GM23338 (cell line): ENCODE measurements at regions not wholly inside any gene's neighbourhood (a gene's known extent, or its start where the extent isn't known, plus 50 kb on each side); places are given as distances from the start of the nearest gene placed in this dataset.

Experiments used
- ATAC-seq: fragments of 200-7000 bp; cut with Tn5 transposase; 3 replicates; pipeline ENCODE4 v1.9.1; 2020
- DNase-seq: peaks from one replicate; pipeline ENCODE4 v3.0.0-alpha.2; 2015; ENCODE audit warnings: low spot score
- H2AFZ ChIP-seq: fragments of 200-600 bp; sonication (generic); 2 replicates; pipeline ENCODE4 v1.8.0; 2016; ENCODE audit warnings: antibody characterized with exemption, mild to moderate bottlenecking, moderate library complexity
- H3F3A ChIP-seq: fragments of 200-600 bp; sonication (generic); replicated peaks from 2 replicates; pipeline ENCODE4 v1.8.0; 2017; ENCODE audit warnings: antibody characterized with exemption, mixed run types, low read depth
- H3K27ac ChIP-seq: fragments of 200-600 bp; sonication (generic); 2 replicates; pipeline ENCODE4 v1.6.1; 2016; ENCODE audit warnings: low read depth
- H3K27me3 ChIP-seq: fragments of 200-600 bp; sonication (generic); 2 replicates; pipeline ENCODE4 v1.8.0; 2016; ENCODE audit warnings: mild to moderate bottlenecking, mixed run types, moderate library complexity; ENCODE audit not compliant: insufficient read depth
- H3K36me3 ChIP-seq: fragments of 200-600 bp; sonication (generic); 2 replicates; pipeline ENCODE4 v1.8.0; 2016; ENCODE audit warnings: mild to moderate bottlenecking; ENCODE audit not compliant: insufficient read depth
- H3K4me1 ChIP-seq: fragments of 200-600 bp; sonication (generic); 2 replicates; pipeline ENCODE4 v1.8.0; 2016; ENCODE audit warnings: mild to moderate bottlenecking, moderate library complexity; ENCODE audit not compliant: insufficient read depth
- H3K4me2 ChIP-seq: fragments of 200-600 bp; sonication (generic); 2 replicates; pipeline ENCODE4 v1.7.1; 2017; ENCODE audit warnings: mixed run types
- H3K4me3 ChIP-seq: fragments of 200-600 bp; sonication (generic); 2 replicates; pipeline ENCODE4 v1.6.1; 2016; ENCODE audit warnings: mixed run types
- H3K79me2 ChIP-seq: fragments of 200-600 bp; sonication (generic); replicated peaks from 2 replicates; pipeline ENCODE4 v1.8.0; 2017; ENCODE audit warnings: mild to moderate bottlenecking; ENCODE audit not compliant: insufficient read depth
- H3K9me2 ChIP-seq: fragments of 200-600 bp; sonication (generic); 2 replicates; pipeline ENCODE4 v1.8.0; 2017; ENCODE audit not compliant: insufficient read depth
- H4K20me1 ChIP-seq: fragments of 200-600 bp; sonication (generic); replicated peaks from 2 replicates; pipeline ENCODE4 v1.8.0; 2017; ENCODE audit warnings: mild to moderate bottlenecking; ENCODE audit not compliant: insufficient read depth
- H3K27ac Mint-ChIP-seq: 2 replicates; pipeline ENCODE4 v1.8.0; 2020; ENCODE audit warnings: inconsistent platforms, mild to moderate bottlenecking, moderate library complexity, mixed read lengths
- H3K27me3 Mint-ChIP-seq: 3 replicates; pipeline ENCODE4 v1.8.0; 2022; ENCODE audit warnings: low read depth, mild to moderate bottlenecking, moderate library complexity, mixed read lengths, inconsistent platforms; ENCODE audit not compliant: insufficient read depth, poor library complexity
- H3K36me3 Mint-ChIP-seq: 3 replicates; pipeline ENCODE4 v1.8.0; 2021; ENCODE audit warnings: low read depth, mild to moderate bottlenecking, inconsistent platforms, moderate library complexity, mixed read lengths
- H3K4me1 Mint-ChIP-seq: 3 replicates; pipeline ENCODE4 v1.8.0; 2020; ENCODE audit warnings: mild to moderate bottlenecking, inconsistent platforms, mixed read lengths
- H3K4me3 Mint-ChIP-seq: 3 replicates; pipeline ENCODE4 v1.8.0; 2021; ENCODE audit warnings: moderate library complexity, mild to moderate bottlenecking, inconsistent platforms, mixed read lengths
- H3K9me3 Mint-ChIP-seq: 3 replicates; pipeline ENCODE4 v1.8.0; 2020; ENCODE audit warnings: moderate library complexity, mild to moderate bottlenecking, inconsistent platforms, mixed read lengths
- CREB1 ChIP-seq: fragments of 250-450 bp; sonication (Bioruptor Pico); IDR thresholded peaks from 2 replicates; pipeline ENCODE4 v1.5.0; 2020; ENCODE audit warnings: low read depth, mild to moderate bottlenecking, moderate library complexity
- ETS1 ChIP-seq: IDR thresholded peaks from 2 replicates; pipeline ENCODE4 v1.6.1; 2016; ENCODE audit warnings: antibody characterized with exemption
- EZH2 ChIP-seq: fragments of 200-600 bp; sonication (generic); IDR thresholded peaks from one replicate; pipeline ENCODE4 v1.8.0; 2017; ENCODE audit warnings: antibody characterized with exemption, mild to moderate bottlenecking, low read depth; ENCODE audit not compliant: unreplicated experiment
- JUNB ChIP-seq: IDR thresholded peaks from one replicate; pipeline ENCODE4 v1.6.1; 2016; ENCODE audit warnings: antibody characterized with exemption; ENCODE audit not compliant: unreplicated experiment
- NANOG ChIP-seq: IDR thresholded peaks from 2 replicates; pipeline ENCODE4 v1.6.1; 2016; ENCODE audit warnings: antibody characterized with exemption, borderline replicate concordance
- STAT1 ChIP-seq: IDR thresholded peaks from one replicate; pipeline ENCODE4 v1.6.1; 2016; ENCODE audit warnings: antibody characterized with exemption; ENCODE audit not compliant: unreplicated experiment
- ZNF114 ChIP-seq: fragments of 250-450 bp; sonication (Bioruptor Pico); IDR thresholded peaks from 2 replicates; pipeline ENCODE4 v1.5.0; 2020; ENCODE audit warnings: mild to moderate bottlenecking, moderate library complexity
- TF ChIP-seq, protein P1 (sequence below), 2 experiments: fragments of 200-600 bp in 1 of 2; sonication (generic) in 1 of 2; conservative IDR thresholded peaks; 2 replicates each; pipeline versions ENCODE4 v1.5.1 to v1.6.1; 2016 to 2017; ENCODE audit warnings: antibody characterized with exemption in 2 of 2, low read depth in 2 of 2, mild to moderate bottlenecking in 2 of 2, moderate library complexity in 1 of 2
- TF ChIP-seq, protein P2 (sequence below): fragments of 250-450 bp; sonication (Bioruptor Pico); IDR thresholded peaks from 2 replicates; pipeline ENCODE4 v1.5.0; 2020; ENCODE audit warnings: mild to moderate bottlenecking, moderate library complexity

DNA sequence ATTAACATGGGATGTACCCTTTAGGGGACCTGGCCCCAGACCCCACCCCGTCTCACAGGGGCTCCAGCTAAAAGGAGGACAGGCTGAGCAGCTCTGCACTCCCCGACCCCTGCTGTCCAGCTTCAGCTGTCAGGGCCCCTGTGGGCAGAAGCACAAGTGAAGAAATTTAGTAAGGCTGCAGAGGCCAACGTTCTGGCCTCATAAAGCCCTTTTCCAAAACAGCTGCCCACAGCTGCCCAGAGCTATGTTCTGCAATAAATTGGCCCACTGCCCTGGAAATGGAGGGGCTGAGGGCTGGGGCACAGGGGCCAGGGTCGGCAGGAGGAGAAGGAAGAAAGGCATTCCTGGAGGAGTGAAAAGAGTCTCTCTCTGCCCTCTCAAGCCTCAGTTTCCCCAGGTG, 357.1 kb downstream of the BCL11B start (continued):
- no peak for TF ChIP-seq ETS1

DNA sequence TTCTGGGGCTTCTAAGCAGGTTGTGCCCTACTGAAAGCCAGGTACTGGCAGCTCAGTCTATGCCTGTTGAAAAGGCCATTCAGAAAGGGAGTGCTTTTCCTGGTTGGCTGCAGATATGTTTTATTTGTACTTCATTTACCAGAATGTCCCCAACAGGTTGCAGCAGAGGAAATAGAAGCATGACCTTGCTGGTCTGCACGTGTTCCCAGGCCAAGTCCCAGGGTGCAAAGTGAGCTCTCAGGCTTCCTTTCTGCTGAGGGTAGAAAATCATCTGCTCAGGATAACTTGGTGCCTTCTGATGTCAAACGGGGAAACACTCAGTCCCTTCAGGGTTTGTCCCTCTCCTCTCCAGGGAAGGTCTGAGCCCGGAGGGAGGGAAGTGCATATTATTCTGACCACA, 356.4 kb downstream of the BCL11B start:
- H3K27me3 Mint-ChIP-seq = peaks cover 8% of the 10 kb centered on the region
- Histone ChIP-seq H3K27ac (no peak overlapping the region), H3K27me3 (no peaks in the 10 kb centered on the region), H3K4me1 (0 out of 2 replicates have a peak, but pooled peaks cover 2% of the 10 kb centered on the region), H3K36me3 (no peaks in the 10 kb centered on the region), H2AFZ (no peak overlapping the region), H4K20me1 (no peaks in the 10 kb centered on the region), H3K9me2 (no peaks in the 10 kb centered on the region), H3K4me3 (no peak overlapping the region), H3F3A (no peaks in the 10 kb centered on the region), H3K4me2 (no peak overlapping the region), H3K79me2 (no peaks in the 10 kb centered on the region)
- no peak overlapping the region for H3K4me3 Mint-ChIP-seq
- no peak for ATAC-seq
- TF ChIP-seq ZNF114 (CRISPR knock-in tag) = no peak
- no peak for TF ChIP-seq JUNB
- TF ChIP-seq ETS1 = no peak
- H3K9me3 Mint-ChIP-seq = no peaks in the 10 kb centered on the region
- peaks cover 12% of the 10 kb centered on the region; the same call in 2 of the 3 replicates for H3K4me1 Mint-ChIP-seq
- no peak overlapping the region for H3K27ac Mint-ChIP-seq
- no peaks in the 10 kb centered on the region for H3K36me3 Mint-ChIP-seq
- no peak for DNase-seq

GRCh38 chr14:98916036-98916435, 356.0 kb downstream of the BCL11B start:
- no peak for ATAC-seq
- TF ChIP-seq, protein P1, sequence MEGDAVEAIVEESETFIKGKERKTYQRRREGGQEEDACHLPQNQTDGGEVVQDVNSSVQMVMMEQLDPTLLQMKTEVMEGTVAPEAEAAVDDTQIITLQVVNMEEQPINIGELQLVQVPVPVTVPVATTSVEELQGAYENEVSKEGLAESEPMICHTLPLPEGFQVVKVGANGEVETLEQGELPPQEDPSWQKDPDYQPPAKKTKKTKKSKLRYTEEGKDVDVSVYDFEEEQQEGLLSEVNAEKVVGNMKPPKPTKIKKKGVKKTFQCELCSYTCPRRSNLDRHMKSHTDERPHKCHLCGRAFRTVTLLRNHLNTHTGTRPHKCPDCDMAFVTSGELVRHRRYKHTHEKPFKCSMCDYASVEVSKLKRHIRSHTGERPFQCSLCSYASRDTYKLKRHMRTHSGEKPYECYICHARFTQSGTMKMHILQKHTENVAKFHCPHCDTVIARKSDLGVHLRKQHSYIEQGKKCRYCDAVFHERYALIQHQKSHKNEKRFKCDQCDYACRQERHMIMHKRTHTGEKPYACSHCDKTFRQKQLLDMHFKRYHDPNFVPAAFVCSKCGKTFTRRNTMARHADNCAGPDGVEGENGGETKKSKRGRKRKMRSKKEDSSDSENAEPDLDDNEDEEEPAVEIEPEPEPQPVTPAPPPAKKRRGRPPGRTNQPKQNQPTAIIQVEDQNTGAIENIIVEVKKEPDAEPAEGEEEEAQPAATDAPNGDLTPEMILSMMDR (conservative IDR thresholded peaks at IDR 0.05; ENCODE audit: low read depth in 2 of 2) = no peak
- no peak for TF ChIP-seq EZH2
- no peak for TF ChIP-seq NANOG
- TF ChIP-seq CREB1 = no peak
- no peak for TF ChIP-seq STAT1
- TF ChIP-seq, protein P2, sequence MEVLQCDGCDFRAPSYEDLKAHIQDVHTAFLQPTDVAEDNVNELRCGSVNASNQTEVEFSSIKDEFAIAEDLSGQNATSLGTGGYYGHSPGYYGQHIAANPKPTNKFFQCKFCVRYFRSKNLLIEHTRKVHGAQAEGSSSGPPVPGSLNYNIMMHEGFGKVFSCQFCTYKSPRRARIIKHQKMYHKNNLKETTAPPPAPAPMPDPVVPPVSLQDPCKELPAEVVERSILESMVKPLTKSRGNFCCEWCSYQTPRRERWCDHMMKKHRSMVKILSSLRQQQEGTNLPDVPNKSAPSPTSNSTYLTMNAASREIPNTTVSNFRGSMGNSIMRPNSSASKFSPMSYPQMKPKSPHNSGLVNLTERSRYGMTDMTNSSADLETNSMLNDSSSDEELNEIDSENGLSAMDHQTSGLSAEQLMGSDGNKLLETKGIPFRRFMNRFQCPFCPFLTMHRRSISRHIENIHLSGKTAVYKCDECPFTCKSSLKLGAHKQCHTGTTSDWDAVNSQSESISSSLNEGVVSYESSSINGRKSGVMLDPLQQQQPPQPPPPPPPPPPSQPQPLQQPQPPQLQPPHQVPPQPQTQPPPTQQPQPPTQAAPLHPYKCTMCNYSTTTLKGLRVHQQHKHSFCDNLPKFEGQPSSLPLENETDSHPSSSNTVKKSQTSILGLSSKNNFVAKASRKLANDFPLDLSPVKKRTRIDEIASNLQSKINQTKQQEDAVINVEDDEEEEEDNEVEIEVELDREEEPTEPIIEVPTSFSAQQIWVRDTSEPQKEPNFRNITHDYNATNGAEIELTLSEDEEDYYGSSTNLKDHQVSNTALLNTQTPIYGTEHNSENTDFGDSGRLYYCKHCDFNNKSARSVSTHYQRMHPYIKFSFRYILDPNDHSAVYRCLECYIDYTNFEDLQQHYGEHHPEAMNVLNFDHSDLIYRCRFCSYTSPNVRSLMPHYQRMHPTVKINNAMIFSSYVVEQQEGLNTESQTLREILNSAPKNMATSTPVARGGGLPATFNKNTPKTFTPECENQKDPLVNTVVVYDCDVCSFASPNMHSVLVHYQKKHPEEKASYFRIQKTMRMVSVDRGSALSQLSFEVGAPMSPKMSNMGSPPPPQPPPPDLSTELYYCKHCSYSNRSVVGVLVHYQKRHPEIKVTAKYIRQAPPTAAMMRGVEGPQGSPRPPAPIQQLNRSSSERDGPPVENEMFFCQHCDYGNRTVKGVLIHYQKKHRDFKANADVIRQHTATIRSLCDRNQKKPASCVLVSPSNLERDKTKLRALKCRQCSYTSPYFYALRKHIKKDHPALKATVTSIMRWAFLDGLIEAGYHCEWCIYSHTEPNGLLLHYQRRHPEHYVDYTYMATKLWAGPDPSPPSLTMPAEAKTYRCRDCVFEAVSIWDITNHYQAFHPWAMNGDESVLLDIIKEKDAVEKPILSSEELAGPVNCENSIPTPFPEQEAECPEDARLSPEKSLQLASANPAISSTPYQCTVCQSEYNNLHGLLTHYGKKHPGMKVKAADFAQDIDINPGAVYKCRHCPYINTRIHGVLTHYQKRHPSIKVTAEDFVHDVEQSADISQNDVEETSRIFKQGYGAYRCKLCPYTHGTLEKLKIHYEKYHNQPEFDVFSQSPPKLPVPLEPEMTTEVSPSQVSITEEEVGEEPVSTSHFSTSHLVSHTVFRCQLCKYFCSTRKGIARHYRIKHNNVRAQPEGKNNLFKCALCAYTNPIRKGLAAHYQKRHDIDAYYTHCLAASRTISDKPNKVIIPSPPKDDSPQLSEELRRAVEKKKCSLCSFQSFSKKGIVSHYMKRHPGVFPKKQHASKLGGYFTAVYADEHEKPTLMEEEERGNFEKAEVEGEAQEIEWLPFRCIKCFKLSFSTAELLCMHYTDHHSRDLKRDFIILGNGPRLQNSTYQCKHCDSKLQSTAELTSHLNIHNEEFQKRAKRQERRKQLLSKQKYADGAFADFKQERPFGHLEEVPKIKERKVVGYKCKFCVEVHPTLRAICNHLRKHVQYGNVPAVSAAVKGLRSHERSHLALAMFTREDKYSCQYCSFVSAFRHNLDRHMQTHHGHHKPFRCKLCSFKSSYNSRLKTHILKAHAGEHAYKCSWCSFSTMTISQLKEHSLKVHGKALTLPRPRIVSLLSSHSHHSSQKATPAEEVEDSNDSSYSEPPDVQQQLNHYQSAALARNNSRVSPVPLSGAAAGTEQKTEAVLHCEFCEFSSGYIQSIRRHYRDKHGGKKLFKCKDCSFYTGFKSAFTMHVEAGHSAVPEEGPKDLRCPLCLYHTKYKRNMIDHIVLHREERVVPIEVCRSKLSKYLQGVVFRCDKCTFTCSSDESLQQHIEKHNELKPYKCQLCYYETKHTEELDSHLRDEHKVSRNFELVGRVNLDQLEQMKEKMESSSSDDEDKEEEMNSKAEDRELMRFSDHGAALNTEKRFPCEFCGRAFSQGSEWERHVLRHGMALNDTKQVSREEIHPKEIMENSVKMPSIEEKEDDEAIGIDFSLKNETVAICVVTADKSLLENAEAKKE (CRISPR knock-in tag) = no peak
- TF ChIP-seq ZNF114 (CRISPR knock-in tag) = no peak

More at GRCh38 chr14:98916036-98916435, 356.0 kb downstream of the BCL11B start:
- DNase-seq = no peak
- no peaks in the 10 kb centered on the region for H3K27me3 ChIP-seq
- no peak overlapping the region for H3K4me2 ChIP-seq
- no peaks in the 10 kb centered on the region for H3K36me3 ChIP-seq
- Mint-ChIP-seq H3K36me3 (no peaks in the 10 kb centered on the region), H3K4me3 (no peak overlapping the region), H3K9me3 (no peaks in the 10 kb centered on the region), H3K4me1 (peaks cover 12% of the 10 kb centered on the region; the same call in 2 of the 3 replicates), H3K27ac (no peak overlapping the region), H3K27me3 (peaks cover 8% of the 10 kb centered on the region)
- H3K27ac ChIP-seq = no peak overlapping the region
- no peaks in the 10 kb centered on the region for H3K79me2 ChIP-seq
- no peaks in the 10 kb centered on the region for H4K20me1 ChIP-seq
- H3F3A ChIP-seq = no peaks in the 10 kb centered on the region
- H3K9me2 ChIP-seq = no peaks in the 10 kb centered on the region
- H3K4me1 ChIP-seq = 0 out of 2 replicates have a peak, but pooled peaks cover 3% of the 10 kb centered on the region
- no peak overlapping the region for H3K4me3 ChIP-seq
- no peak overlapping the region for H2AFZ ChIP-seq
